Activated CD4-positive, alpha-beta T cell treated with anti-CD3 and anti-CD28 coated beads, Interleukin-2, amount 10 ng/mL, durations not matched to agents 24 days and 14 days (primary cell): ENCODE measurements at regions not wholly inside any gene's neighbourhood (a gene's known extent, or its start where the extent isn't known, plus 50 kb on each side); places are given as distances from the start of the nearest gene placed in this dataset.

Source experiments
- DNase-seq: peaks from one replicate; pipeline ENCODE4 v3.0.0; 2022
- H3K27ac Mint-ChIP-seq: one replicate; pipeline ENCODE4 v1.8.0; 2022; ENCODE audit warnings: mild to moderate bottlenecking, mixed read lengths
- H3K27me3 Mint-ChIP-seq: one replicate; pipeline ENCODE4 v1.8.0; 2022; ENCODE audit warnings: mixed read lengths
- H3K36me3 Mint-ChIP-seq: one replicate; pipeline ENCODE4 v1.8.0; 2022; ENCODE audit warnings: low read depth, mild to moderate bottlenecking, mixed read lengths
- H3K4me1 Mint-ChIP-seq: one replicate; pipeline ENCODE4 v1.8.0; 2021; ENCODE audit warnings: mixed read lengths
- H3K4me3 Mint-ChIP-seq: one replicate; pipeline ENCODE4 v1.8.0; 2022; ENCODE audit warnings: mild to moderate bottlenecking, moderate library complexity, mixed read lengths
- H3K9me3 Mint-ChIP-seq: one replicate; pipeline ENCODE4 v1.8.0; 2021; ENCODE audit warnings: mixed read lengths
- intact Hi-C: fragments of 100-400 bp; cut with micrococcal nuclease; formaldehyde crosslinking; loops from one replicate; pipeline ENCODE4 v1.15.1; 2023

- Mint-ChIP-seq H3K4me3 (no peak overlapping the region), H3K27me3 (no peaks in the 10 kb centered on the region), H3K9me3 (no peaks in the 10 kb centered on the region), H3K4me1 (no peaks in the 10 kb centered on the region), H3K27ac (no peak overlapping the region), H3K36me3 (no peaks in the 10 kb centered on the region)
- intact Hi-C loops = no loop called here
- no peak for DNase-seq
Observed at GRCh38 chr3:180358179-180358578, 243.8 kb upstream of the TTC14 start.

DNA sequence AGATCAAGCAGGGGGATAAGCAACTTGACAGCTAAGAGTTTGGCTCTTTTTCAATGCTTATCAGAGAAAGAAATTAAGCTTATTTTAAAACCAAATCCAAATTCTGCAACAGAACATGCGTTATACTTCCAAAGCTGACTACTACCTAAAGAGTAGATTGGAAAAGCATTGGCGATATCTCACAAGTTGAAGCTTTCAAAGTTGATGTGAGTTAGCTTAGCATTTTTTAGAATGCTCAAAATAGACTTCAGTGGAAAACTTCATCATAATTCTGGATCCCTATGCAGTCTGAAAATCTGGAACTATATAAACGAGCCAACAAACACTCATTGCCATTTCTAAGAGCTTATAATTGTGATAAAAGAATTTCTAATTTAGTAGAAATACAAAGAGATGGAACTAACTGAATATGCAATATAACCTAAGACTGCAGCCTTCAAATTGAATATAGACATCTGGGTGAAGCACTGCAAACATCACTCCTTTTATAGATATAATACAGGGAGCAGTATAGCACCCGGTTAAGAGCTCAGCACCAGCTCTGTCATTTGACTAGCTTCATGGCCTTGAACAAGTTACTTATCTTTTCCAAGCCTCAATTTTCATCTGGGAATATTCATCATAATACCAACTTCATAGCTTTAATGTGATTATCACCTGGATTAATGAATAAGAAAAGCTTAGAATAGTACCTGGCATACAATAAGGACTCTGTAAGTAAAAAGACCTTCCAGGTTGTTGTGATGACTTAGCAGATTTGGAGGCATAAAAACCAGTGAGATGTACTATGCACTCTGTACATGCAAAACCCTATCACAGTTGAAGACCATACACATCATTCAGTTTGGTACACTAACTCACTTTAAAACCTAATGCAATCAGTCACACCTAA lies 242.7 kb upstream of the TTC14 start:
- Mint-ChIP-seq H3K36me3 (no peaks in the 10 kb centered on the region), H3K9me3 (no peaks in the 10 kb centered on the region), H3K27me3 (no peaks in the 10 kb centered on the region), H3K4me1 (no peaks in the 10 kb centered on the region), H3K27ac (no peak overlapping the region), H3K4me3 (no peak overlapping the region)
- intact Hi-C loops = no loop called here
- no peak for DNase-seq

GRCh38 chr3:180359953-180360279 lies 242.0 kb upstream of the TTC14 start:
- intact Hi-C loops = no loop called here
- H3K27ac Mint-ChIP-seq = no peak overlapping the region
- DNase-seq = no peak
- no peaks in the 10 kb centered on the region for H3K9me3 Mint-ChIP-seq
- no peaks in the 10 kb centered on the region for H3K4me1 Mint-ChIP-seq
- H3K4me3 Mint-ChIP-seq = no peak overlapping the region
- H3K27me3 Mint-ChIP-seq = no peaks in the 10 kb centered on the region
- H3K36me3 Mint-ChIP-seq = no peaks in the 10 kb centered on the region

- H3K27ac Mint-ChIP-seq = no peak overlapping the region
- no peaks in the 10 kb centered on the region for H3K4me1 Mint-ChIP-seq
- no peak for DNase-seq
- H3K4me3 Mint-ChIP-seq = no peak overlapping the region
- intact Hi-C loops = no loop called here
- no peaks in the 10 kb centered on the region for H3K27me3 Mint-ChIP-seq
- H3K36me3 Mint-ChIP-seq = no peaks in the 10 kb centered on the region
- no peaks in the 10 kb centered on the region for H3K9me3 Mint-ChIP-seq
Observed at GRCh38 chr3:180362081-180362480, 239.9 kb upstream of the TTC14 start.

- H3K4me1 Mint-ChIP-seq = no peaks in the 10 kb centered on the region
- no peaks in the 10 kb centered on the region for H3K27me3 Mint-ChIP-seq
- H3K4me3 Mint-ChIP-seq = no peak overlapping the region
- no peak overlapping the region for H3K27ac Mint-ChIP-seq
- no peak for DNase-seq
- no peaks in the 10 kb centered on the region for H3K36me3 Mint-ChIP-seq
- H3K9me3 Mint-ChIP-seq = peaks cover 3% of the 10 kb centered on the region
- intact Hi-C loops = no loop called here
Observed at GRCh38 chr3:180375831-180376230, 226.1 kb upstream of the TTC14 start.

DNA sequence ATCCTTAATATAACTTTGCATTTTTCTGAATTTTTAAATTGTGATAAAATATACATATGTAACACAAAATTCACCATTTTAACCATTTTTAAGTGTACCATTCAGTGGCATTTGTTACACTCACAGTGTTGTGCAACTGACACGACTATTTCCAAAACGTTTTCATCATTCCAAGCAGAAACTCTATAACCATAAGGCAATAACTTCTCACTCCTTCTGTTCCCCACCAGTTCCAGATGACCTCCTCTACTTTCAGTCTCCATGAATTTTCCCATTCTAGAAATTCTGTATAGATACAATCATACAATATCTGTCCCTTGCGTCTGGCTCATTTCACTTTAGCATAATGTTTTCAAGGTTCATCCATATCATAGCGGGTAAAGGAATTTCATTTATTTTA lies 223.5 kb upstream of the TTC14 start:
- H3K27ac Mint-ChIP-seq = no peak overlapping the region
- H3K36me3 Mint-ChIP-seq = no peaks in the 10 kb centered on the region

DNA sequence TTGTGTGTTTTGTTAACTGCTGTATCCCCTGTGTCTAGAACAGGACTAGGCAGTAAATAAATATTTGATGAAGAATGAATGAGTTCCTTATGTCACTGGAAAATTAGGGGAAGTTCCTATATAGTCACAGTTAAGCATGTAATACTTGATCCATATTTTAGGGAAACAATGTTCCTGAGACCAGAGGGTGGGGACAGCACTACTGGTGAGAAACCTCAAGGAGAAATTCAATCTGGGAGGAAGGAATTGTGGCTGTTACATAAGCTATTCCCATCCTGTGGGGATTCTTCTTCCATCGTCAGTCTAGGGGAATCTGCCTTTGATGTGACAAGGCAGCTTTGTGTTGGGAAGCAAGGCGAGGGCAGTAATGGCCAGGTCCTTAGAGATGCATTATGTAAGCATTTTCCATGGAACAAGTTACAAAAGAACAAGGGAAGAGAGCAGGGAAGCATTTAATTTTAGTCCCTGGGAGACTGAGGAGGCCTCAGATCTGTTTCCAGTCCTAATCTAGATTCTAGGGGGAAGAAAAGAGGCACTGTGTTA lies 219.3 kb upstream of the TTC14 start:
- Mint-ChIP-seq H3K27me3 (no peaks in the 10 kb centered on the region), H3K4me1 (no peaks in the 10 kb centered on the region), H3K4me3 (no peak overlapping the region), H3K36me3 (no peaks in the 10 kb centered on the region), H3K9me3 (no peaks in the 10 kb centered on the region), H3K27ac (no peak overlapping the region)
- no peak for DNase-seq
- intact Hi-C loops = no loop called here

More for the DNA sequence above, 223.5 kb upstream of the TTC14 start:
- H3K4me3 Mint-ChIP-seq = no peak overlapping the region
- H3K4me1 Mint-ChIP-seq = no peaks in the 10 kb centered on the region
- DNase-seq = no peak
- intact Hi-C loops = no loop called here
- no peaks in the 10 kb centered on the region for H3K27me3 Mint-ChIP-seq
- H3K9me3 Mint-ChIP-seq = peaks cover 3% of the 10 kb centered on the region

DNA sequence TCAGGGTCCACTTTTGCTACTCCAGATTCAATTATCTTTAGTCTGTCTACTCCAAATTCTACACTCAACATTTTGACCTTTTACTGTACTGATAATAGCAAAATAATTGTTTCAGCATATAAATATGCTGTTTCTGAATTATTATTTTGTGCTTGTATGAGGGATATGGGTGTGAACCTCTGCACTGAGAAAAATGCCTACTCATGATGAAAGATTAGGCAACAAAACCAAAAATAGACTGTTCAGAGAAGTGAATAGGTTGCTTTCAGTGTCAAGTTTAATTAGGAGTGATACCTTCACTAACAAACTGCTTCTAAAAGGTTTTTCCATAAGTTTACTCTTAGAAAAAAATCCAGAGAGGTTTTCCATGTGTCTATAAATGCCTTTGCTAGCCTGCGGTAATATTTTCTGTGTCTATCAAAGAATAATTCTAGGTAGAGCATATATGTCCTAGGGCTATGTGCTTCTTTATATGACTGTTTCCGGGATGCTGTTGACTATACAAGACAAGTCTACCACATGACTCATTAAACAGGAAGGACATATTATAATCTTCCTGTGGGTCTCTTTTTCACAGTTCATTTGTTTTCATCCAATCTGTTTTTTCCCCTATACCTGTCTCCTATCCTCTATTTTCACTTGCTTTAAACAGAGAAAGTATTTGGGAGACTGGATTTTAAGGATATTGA lies 218.5 kb upstream of the TTC14 start:
- H3K27me3 Mint-ChIP-seq = no peaks in the 10 kb centered on the region
- no peak for DNase-seq
- no peaks in the 10 kb centered on the region for H3K4me1 Mint-ChIP-seq
- H3K36me3 Mint-ChIP-seq = no peaks in the 10 kb centered on the region
- H3K4me3 Mint-ChIP-seq = no peak overlapping the region
- H3K27ac Mint-ChIP-seq = no peak overlapping the region
- H3K9me3 Mint-ChIP-seq = no peaks in the 10 kb centered on the region
- intact Hi-C loops = no loop called here

DNA sequence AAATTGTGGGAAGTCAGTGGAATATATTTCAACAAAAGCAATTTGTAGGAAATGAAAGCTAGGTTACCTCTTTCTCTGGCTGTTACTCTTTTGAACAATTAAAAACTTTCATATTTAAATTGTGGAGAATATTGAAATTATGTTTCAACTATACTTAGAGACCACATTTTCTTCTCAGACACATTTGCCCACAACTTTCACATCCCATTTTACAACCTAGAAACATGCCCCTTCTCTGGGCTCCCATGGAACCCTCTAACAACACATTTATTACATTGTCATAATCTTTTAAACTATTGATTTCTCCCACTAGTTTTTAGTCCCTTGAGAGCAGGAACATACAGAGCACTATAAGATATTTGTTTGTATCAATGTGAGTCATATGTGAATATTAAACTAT lies 211.7 kb upstream of the TTC14 start:
- Mint-ChIP-seq H3K4me1 (no peaks in the 10 kb centered on the region), H3K9me3 (no peaks in the 10 kb centered on the region), H3K27ac (no peak overlapping the region), H3K4me3 (no peak overlapping the region), H3K27me3 (no peaks in the 10 kb centered on the region), H3K36me3 (no peaks in the 10 kb centered on the region)
- DNase-seq = no peak
- intact Hi-C loops = no loop called here

DNA sequence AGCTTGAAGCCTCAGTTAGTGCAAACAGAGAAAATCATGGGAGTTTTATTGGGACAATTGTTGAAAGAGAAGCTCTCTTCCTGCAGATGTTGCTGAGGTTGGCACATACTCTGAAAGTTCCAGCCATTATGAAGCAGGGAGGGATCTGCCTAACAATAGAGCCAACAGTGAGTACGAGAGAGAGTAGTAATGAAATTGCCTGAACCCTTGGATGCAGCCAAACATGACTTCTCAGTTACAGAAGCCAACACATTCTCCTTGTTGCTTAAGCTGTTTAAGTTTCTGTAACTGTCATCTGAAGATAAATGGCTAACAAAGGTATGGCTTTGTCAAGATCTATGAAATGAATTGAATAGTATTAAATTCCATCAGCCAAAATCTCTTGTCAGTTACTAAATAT lies 211.0 kb upstream of the TTC14 start:
- H3K4me1 Mint-ChIP-seq = no peaks in the 10 kb centered on the region
- H3K9me3 Mint-ChIP-seq = no peaks in the 10 kb centered on the region
- no peaks in the 10 kb centered on the region for H3K36me3 Mint-ChIP-seq
- no peaks in the 10 kb centered on the region for H3K27me3 Mint-ChIP-seq
- no peak overlapping the region for H3K27ac Mint-ChIP-seq
- no peak overlapping the region for H3K4me3 Mint-ChIP-seq
- intact Hi-C loops = no loop called here
- no peak for DNase-seq

DNA sequence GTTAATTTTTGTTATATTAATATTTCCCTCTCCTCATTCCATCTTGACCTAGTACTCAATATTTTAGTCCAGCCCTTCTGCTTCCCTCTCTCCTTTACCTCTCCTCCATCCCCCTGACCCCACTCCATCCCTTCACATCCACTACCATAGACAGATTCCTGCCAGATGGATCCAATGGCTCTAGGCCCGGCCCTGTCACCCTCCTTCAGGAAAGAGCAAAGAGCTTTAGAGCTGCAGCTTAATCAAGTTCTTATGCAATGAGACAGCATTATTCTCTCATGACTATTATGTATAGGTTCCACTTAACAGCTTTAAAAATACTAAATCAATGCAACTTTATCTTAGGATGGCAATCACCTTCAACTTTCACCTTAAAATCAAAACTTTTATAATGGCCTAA lies 200.7 kb upstream of the TTC14 start:
- Mint-ChIP-seq H3K4me1 (no peaks in the 10 kb centered on the region), H3K4me3 (no peak overlapping the region), H3K27me3 (no peaks in the 10 kb centered on the region), H3K9me3 (no peaks in the 10 kb centered on the region), H3K27ac (no peak overlapping the region), H3K36me3 (no peaks in the 10 kb centered on the region)
- intact Hi-C loops = no loop called here
- no peak for DNase-seq

- Mint-ChIP-seq H3K4me3 (no peak overlapping the region), H3K27me3 (no peaks in the 10 kb centered on the region), H3K36me3 (no peaks in the 10 kb centered on the region), H3K9me3 (no peaks in the 10 kb centered on the region), H3K27ac (no peak overlapping the region), H3K4me1 (no peaks in the 10 kb centered on the region)
- intact Hi-C loops = no loop called here
- DNase-seq = no peak
Observed at GRCh38 chr3:180402471-180403073, 199.4 kb upstream of the TTC14 start.

DNA sequence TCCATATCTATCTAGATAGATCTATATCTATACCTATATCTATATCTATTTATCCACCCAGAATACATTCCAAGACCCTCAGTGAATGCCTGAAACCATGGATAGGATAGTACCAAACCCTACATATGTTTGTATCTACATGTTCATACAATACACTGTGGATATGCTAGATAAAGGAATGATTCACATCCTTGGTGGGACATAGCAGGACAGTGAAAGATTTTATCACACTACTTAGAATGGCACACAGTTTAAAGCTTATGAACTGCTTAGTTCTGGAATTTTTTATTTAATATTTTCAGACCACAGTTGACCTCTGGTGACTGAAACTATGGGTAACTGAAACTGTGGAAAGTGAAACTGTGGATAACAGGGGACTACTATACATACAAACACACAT lies 198.8 kb upstream of the TTC14 start:
- no peak overlapping the region for H3K27ac Mint-ChIP-seq
- no peaks in the 10 kb centered on the region for H3K36me3 Mint-ChIP-seq
- H3K4me1 Mint-ChIP-seq = no peaks in the 10 kb centered on the region
- no peaks in the 10 kb centered on the region for H3K27me3 Mint-ChIP-seq
- intact Hi-C loops = no loop called here
- no peak overlapping the region for H3K4me3 Mint-ChIP-seq
- H3K9me3 Mint-ChIP-seq = no peaks in the 10 kb centered on the region
- no peak for DNase-seq

DNA sequence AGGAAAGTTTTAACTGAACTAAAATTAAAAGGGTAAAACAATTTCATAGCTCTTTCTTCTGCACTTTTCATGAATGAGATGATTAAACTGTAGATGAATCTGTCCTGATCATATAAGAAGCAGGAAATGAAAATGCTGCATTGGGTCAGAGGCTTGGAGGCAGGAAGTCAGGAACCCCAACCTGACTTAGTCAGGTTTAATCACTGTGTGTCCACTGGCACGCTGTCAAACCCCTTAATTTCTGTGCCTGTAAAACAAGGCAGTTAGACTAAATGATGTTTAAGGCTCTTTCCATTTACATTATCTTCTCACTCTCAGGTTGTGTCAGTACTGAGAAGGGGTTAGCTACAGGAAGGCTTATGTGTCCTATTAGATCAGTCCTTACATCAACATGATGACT lies 193.3 kb upstream of the TTC14 start:
- DNase-seq = no peak
- no peaks in the 10 kb centered on the region for H3K36me3 Mint-ChIP-seq
- no peaks in the 10 kb centered on the region for H3K27me3 Mint-ChIP-seq
- no peak overlapping the region for H3K27ac Mint-ChIP-seq
- no peaks in the 10 kb centered on the region for H3K9me3 Mint-ChIP-seq
- H3K4me1 Mint-ChIP-seq = no peaks in the 10 kb centered on the region
- intact Hi-C loops = no loop called here
- H3K4me3 Mint-ChIP-seq = no peak overlapping the region
